IMR-90 (cell line): ENCODE measurements at regions not wholly inside any gene's neighbourhood (a gene's known extent, or its start where the extent isn't known, plus 50 kb on each side); places are given as distances from the start of the nearest gene placed in this dataset.
A peak's percentile ranks its signal among the peaks of the same experiment; 100 is the strongest.

ENCODE experiments used
- ATAC-seq: fragments of 200-7000 bp; cut with Tn5 transposase; 2 replicates; pipeline ENCODE4 v1.9.1; 2020; ENCODE audit warnings: low read depth, mild to moderate bottlenecking, moderate library complexity
- BruUV-seq: library from RNA; stranded (reverse); fragments of 400-500 nt; replicated peaks from 2 replicates; lab custom pipeline; 2021; lab: Mats Ljungman, UMichigan
- CTCF ChIA-PET: fragments of 300-600 bp; formaldehyde crosslinking; extraction: SDS; loops from one replicate; lab custom pipeline; 2021; ENCODE audit warnings: antibody characterized with exemption; lab: Yijun Ruan, JAX
- POLR2A ChIA-PET: fragments of 300-600 bp; sonication (Branson Sonifier 250); formaldehyde crosslinking; loops from one replicate; lab custom pipeline; 2022; ENCODE audit warnings: antibody characterized with exemption; ENCODE audit not compliant: unreplicated experiment; lab: Charles Lee
- DNase-seq: peaks from one replicate; pipeline ENCODE4 v3.0.0; 2013
- H2AFZ ChIP-seq: replicated peaks from 2 replicates; pipeline ENCODE3; 2013; ENCODE audit warnings: low read length, mild to moderate bottlenecking; ENCODE audit not compliant: poor library complexity
- H2AK5ac ChIP-seq: 2 replicates; pipeline ENCODE4 v1.6.1; 2013; ENCODE audit warnings: low read depth, low read length, inconsistent platforms
- H2AK9ac ChIP-seq: replicated peaks from 2 replicates; pipeline ENCODE3; 2013; ENCODE audit warnings: mild to moderate bottlenecking, low read depth, low read length, moderate library complexity; ENCODE audit not compliant: poor library complexity
- H2BK120ac ChIP-seq: 2 replicates; pipeline ENCODE4 v1.6.1; 2013; ENCODE audit warnings: low read depth, low read length, inconsistent platforms
- H2BK15ac ChIP-seq: 3 replicates; pipeline ENCODE4 v1.6.1; 2013; ENCODE audit warnings: low read depth, low read length, inconsistent platforms
- H2BK20ac ChIP-seq: 2 replicates; pipeline ENCODE4 v1.6.1; 2013; ENCODE audit warnings: low read depth, mild to moderate bottlenecking, inconsistent platforms, low read length, moderate library complexity
- H2BK5ac ChIP-seq: 2 replicates; pipeline ENCODE4 v1.6.1; 2013; ENCODE audit warnings: mild to moderate bottlenecking, low read depth, low read length, inconsistent platforms; ENCODE audit not compliant: poor library complexity, severe bottlenecking
- H3K14ac ChIP-seq: replicated peaks from 2 replicates; pipeline ENCODE4 v1.6.1; 2013; ENCODE audit warnings: low read depth, low read length, inconsistent platforms
- H3K18ac ChIP-seq: 2 replicates; pipeline ENCODE4 v1.6.1; 2013; ENCODE audit warnings: low read depth, low read length, control low read depth
- H3K23ac ChIP-seq: 2 replicates; pipeline ENCODE4 v1.6.1; 2013; ENCODE audit warnings: low read depth, low read length, inconsistent platforms
- H3K27ac ChIP-seq: 2 replicates; pipeline ENCODE4 v1.5.1; 2013; ENCODE audit warnings: mild to moderate bottlenecking, control low read depth, low read length; ENCODE audit not compliant: insufficient read depth
- H3K27me3 ChIP-seq: 2 replicates; pipeline ENCODE4 v1.6.1; 2013; ENCODE audit warnings: low read length; ENCODE audit not compliant: control insufficient read depth, insufficient read depth
- H3K36me3 ChIP-seq: 2 replicates; pipeline ENCODE4 v1.6.1; 2013; ENCODE audit warnings: low read length, mixed read lengths; ENCODE audit not compliant: control insufficient read depth, insufficient read depth
- H3K4ac ChIP-seq: 2 replicates; pipeline ENCODE4 v1.6.1; 2013; ENCODE audit warnings: low read depth, low read length, inconsistent platforms
- H3K4me1 ChIP-seq: 2 replicates; pipeline ENCODE4 v1.6.1; 2013; ENCODE audit warnings: low read length, mixed read lengths; ENCODE audit not compliant: control insufficient read depth, insufficient read depth
- H3K4me2 ChIP-seq: 2 replicates; pipeline ENCODE4 v1.6.1; 2013; ENCODE audit warnings: low read depth, mild to moderate bottlenecking, control low read depth, low read length, moderate library complexity
- H3K4me3 ChIP-seq: 2 replicates; pipeline ENCODE4 v1.5.1; 2013; ENCODE audit warnings: low read depth, mild to moderate bottlenecking, control low read depth, low read length, moderate library complexity; ENCODE audit not compliant: insufficient read depth
- H3K56ac ChIP-seq: 2 replicates; pipeline ENCODE4 v1.6.1; 2013; ENCODE audit warnings: low read length, inconsistent platforms; ENCODE audit not compliant: insufficient read depth; ENCODE audit errors: extremely low read depth
- H3K79me1 ChIP-seq, 2 experiments: 2 replicates each; pipeline ENCODE4 v1.6.1; 2013; ENCODE audit warnings: low read length in 2 of 2, inconsistent platforms in 1 of 2, low read depth in 1 of 2
- H3K9ac ChIP-seq: 2 replicates; pipeline ENCODE4 v1.6.1; 2013; ENCODE audit warnings: low read depth, low read length, control low read depth
- H3K9me1 ChIP-seq: 2 replicates; pipeline ENCODE4 v1.6.1; 2013; ENCODE audit warnings: low read length, inconsistent platforms; ENCODE audit not compliant: insufficient read depth
- H3K9me3 ChIP-seq: 2 replicates; pipeline ENCODE4 v1.6.1; 2013; ENCODE audit warnings: low read length; ENCODE audit not compliant: control insufficient read depth, insufficient read depth
- H4K20me1 ChIP-seq: 2 replicates; pipeline ENCODE4 v1.6.1; 2013; ENCODE audit warnings: low read length, inconsistent platforms; ENCODE audit not compliant: insufficient read depth
- H4K5ac ChIP-seq: 2 replicates; pipeline ENCODE4 v1.6.1; 2013; ENCODE audit warnings: mild to moderate bottlenecking, low read depth, low read length, control low read depth
- H4K8ac ChIP-seq, 2 experiments: 2 replicates each; pipeline ENCODE4 v1.6.1; 2013; ENCODE audit warnings: low read depth in 2 of 2, low read length in 2 of 2, control low read depth in 1 of 2, inconsistent platforms in 1 of 2
- H4K91ac ChIP-seq: 2 replicates; pipeline ENCODE4 v1.6.1; 2013; ENCODE audit warnings: low read depth, low read length, inconsistent platforms; ENCODE audit not compliant: insufficient read depth
- BHLHE40 ChIP-seq: fragments of 150-350 bp; IDR thresholded peaks from 2 replicates; pipeline ENCODE4 v1.6.1; 2016; ENCODE audit warnings: mild to moderate bottlenecking, low read depth, low read length
- CEBPB ChIP-seq: IDR thresholded peaks from 2 replicates; pipeline ENCODE4 v1.6.1; 2012; ENCODE audit warnings: low read depth, low read length, improper control_type of control experiment
- CHD1 ChIP-seq: IDR thresholded peaks from 2 replicates; pipeline ENCODE4 v1.6.1; 2012; ENCODE audit warnings: low read depth, low read length, improper control_type of control experiment
- CTCF ChIP-seq: conservative IDR thresholded peaks from 2 replicates; pipeline ENCODE4 v1.5.1; 2012; ENCODE audit warnings: mild to moderate bottlenecking, low read depth, low read length, improper control_type of control experiment
- FOS ChIP-seq: fragments of 150-350 bp; IDR thresholded peaks from 2 replicates; pipeline ENCODE4 v1.6.1; 2016; ENCODE audit warnings: low read depth, low read length
- MAFK ChIP-seq: IDR thresholded peaks from 2 replicates; pipeline ENCODE4 v1.6.1; 2012; ENCODE audit warnings: low read depth, low read length, improper control_type of control experiment
- MAZ ChIP-seq: IDR thresholded peaks from 2 replicates; pipeline ENCODE4 v1.6.1; 2012; ENCODE audit warnings: low read depth, mild to moderate bottlenecking, low read length, improper control_type of control experiment, moderate library complexity, borderline replicate concordance
- MXI1 ChIP-seq: IDR thresholded peaks from 2 replicates; pipeline ENCODE4 v1.6.1; 2012; ENCODE audit warnings: low read depth, mild to moderate bottlenecking, low read length, moderate library complexity, borderline replicate concordance
- NFE2L2 ChIP-seq: fragments of 150-350 bp; IDR thresholded peaks from 2 replicates; pipeline ENCODE4 v1.6.1; 2016; ENCODE audit warnings: low read depth, mild to moderate bottlenecking, low read length
- POLR2A ChIP-seq: IDR thresholded peaks from 2 replicates; pipeline ENCODE4 v1.6.1; 2012; ENCODE audit warnings: mild to moderate bottlenecking, low read depth, low read length
- RAD21 ChIP-seq: IDR thresholded peaks from 2 replicates; pipeline ENCODE4 v1.6.1; 2012; ENCODE audit warnings: low read length, improper control_type of control experiment
- RCOR1 ChIP-seq: IDR thresholded peaks from 2 replicates; pipeline ENCODE4 v1.6.1; 2012; ENCODE audit warnings: mild to moderate bottlenecking, low read length, improper control_type of control experiment; ENCODE audit not compliant: insufficient replicate concordance
- RFX5 ChIP-seq: IDR thresholded peaks from 2 replicates; pipeline ENCODE4 v1.8.0; 2012; ENCODE audit warnings: low read depth, mild to moderate bottlenecking, low read length, moderate library complexity
- SMC3 ChIP-seq: fragments of 150-350 bp; IDR thresholded peaks from 2 replicates; pipeline ENCODE4 v1.6.1; 2016; ENCODE audit warnings: low read depth, mild to moderate bottlenecking, antibody characterized with exemption, low read length, moderate library complexity
- dilution Hi-C: fragments of 300-500 bp; cut with HindIII; formaldehyde crosslinking; loops from one replicate; pipeline ENCODE4 v1.14.3; 2018; ENCODE audit warnings: low sequenced_read_pairs; ENCODE audit not compliant: unreplicated experiment
- in situ Hi-C: fragments of 300-500 bp; cut with MboI; formaldehyde crosslinking; loops from 3 replicates; pipeline ENCODE4 v1.14.3; 2019; ENCODE audit warnings: low sequenced_read_pairs, inconsistent platforms, mixed read lengths
- intact Hi-C: fragments of 100-400 bp; cut with micrococcal nuclease; formaldehyde crosslinking; loops from 2 replicates; pipeline ENCODE4 v1.10.0; 2022
- TF ChIP-seq, protein P1 (sequence below): fragments of 150-350 bp; IDR thresholded peaks from 2 replicates; pipeline ENCODE4 v1.6.1; 2016; ENCODE audit warnings: low read depth, mild to moderate bottlenecking, low read length, moderate library complexity, borderline replicate concordance
- TF ChIP-seq, protein P2 (sequence below): fragments of 150-350 bp; IDR thresholded peaks from 2 replicates; pipeline ENCODE4 v1.6.1; 2017; ENCODE audit warnings: mild to moderate bottlenecking, antibody characterized with exemption, low read length, low read depth

DNA sequence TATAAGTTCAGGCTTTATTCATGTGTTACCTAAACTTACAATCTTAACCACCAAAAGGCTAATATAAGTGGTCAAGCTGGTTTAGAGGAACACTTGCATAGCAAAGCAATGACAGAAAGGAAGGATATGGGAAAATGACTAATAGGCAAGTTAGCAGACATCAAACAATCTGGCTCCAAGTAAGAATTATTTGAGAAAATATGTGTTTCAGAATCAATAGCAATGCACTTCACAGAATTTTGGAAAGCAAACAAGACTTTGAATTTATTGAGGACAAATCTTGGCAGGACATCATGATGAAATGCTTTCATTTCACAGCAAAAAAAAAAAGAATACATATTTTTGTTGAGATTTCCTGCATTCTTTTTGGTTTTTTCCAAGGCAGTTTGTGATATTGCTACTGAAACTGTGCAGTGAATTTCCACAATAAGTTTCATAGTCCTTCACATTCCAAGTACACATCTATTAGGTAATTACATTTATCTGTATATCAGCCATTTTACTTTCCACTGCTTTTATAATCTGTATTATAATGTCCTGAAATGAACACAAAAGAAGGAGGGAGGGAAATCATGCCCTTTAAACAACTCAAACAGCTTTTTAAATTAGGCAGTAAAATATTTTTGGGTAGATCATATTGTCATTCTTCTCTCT is 417.9 kb downstream of the NR2F1-AS1 start:
- no peak overlapping the region for H4K5ac ChIP-seq
- H2AK9ac ChIP-seq: no peak overlapping the region
- H3K4me2 ChIP-seq: peak overlapping the region; percentile 23; the same call in 1 of the 2 replicates
- no peaks in the 10 kb centered on the region for H3K79me1 ChIP-seq
- no peak overlapping the region; the same call in 1 of the 2 replicates for H3K9ac ChIP-seq
- H4K8ac ChIP-seq: no peak overlapping the region
- H2AK5ac ChIP-seq: no peak overlapping the region
- H3K27ac ChIP-seq: no peak overlapping the region
- H3K18ac ChIP-seq: no peak overlapping the region
- H3K56ac ChIP-seq: peak overlapping the region; percentile 18; the same call in 1 of the 2 replicates
- no peak overlapping the region for H2BK20ac ChIP-seq
- H3K23ac ChIP-seq: no peak overlapping the region
- no peak overlapping the region for H3K4me3 ChIP-seq
- TF ChIP-seq BHLHE40 (no peak), NFE2L2 (no peak), MAZ (no peak), MAFK (no peak), CEBPB (no peak), SMC3 (no peak), CTCF (no peak), CHD1 (no peak), RCOR1 (no peak), RAD21 (no peak), RFX5 (no peak), MXI1 (no peak), FOS (no peak), POLR2A (no peak)
- TF ChIP-seq, protein P1, sequence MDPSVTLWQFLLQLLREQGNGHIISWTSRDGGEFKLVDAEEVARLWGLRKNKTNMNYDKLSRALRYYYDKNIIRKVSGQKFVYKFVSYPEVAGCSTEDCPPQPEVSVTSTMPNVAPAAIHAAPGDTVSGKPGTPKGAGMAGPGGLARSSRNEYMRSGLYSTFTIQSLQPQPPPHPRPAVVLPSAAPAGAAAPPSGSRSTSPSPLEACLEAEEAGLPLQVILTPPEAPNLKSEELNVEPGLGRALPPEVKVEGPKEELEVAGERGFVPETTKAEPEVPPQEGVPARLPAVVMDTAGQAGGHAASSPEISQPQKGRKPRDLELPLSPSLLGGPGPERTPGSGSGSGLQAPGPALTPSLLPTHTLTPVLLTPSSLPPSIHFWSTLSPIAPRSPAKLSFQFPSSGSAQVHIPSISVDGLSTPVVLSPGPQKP: no peak
- TF ChIP-seq, protein P2, sequence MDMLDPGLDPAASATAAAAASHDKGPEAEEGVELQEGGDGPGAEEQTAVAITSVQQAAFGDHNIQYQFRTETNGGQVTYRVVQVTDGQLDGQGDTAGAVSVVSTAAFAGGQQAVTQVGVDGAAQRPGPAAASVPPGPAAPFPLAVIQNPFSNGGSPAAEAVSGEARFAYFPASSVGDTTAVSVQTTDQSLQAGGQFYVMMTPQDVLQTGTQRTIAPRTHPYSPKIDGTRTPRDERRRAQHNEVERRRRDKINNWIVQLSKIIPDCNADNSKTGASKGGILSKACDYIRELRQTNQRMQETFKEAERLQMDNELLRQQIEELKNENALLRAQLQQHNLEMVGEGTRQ: no peak
- dilution Hi-C loops (no loop called here), in situ Hi-C loops (no loop called here), intact Hi-C loops (no loop called here)
- no peaks in the 10 kb centered on the region for H3K36me3 ChIP-seq
- no peak overlapping the region for H2BK120ac ChIP-seq
- H3K9me1 ChIP-seq: peaks cover 7% of the 10 kb centered on the region
- no TSS peak for BruUV-seq
- ChIA-PET POLR2A (no interaction called here), CTCF (no interaction called here)
- peak overlapping the region; percentile 33; the same call in 1 of the 2 replicates for H3K4ac ChIP-seq
- H3K27me3 ChIP-seq: no peaks in the 10 kb centered on the region
- H2BK15ac ChIP-seq: no peak overlapping the region
- DNase-seq (peak; percentile 88), ATAC-seq (peak; percentile 84)
- no peak overlapping the region for H3K14ac ChIP-seq
- no peak overlapping the region for H2AFZ ChIP-seq
- no peak overlapping the region for H4K91ac ChIP-seq
- H3K4me1 ChIP-seq: peaks cover 11% of the 10 kb centered on the region
- no peaks in the 10 kb centered on the region for H3K9me3 ChIP-seq
- H2BK5ac ChIP-seq: peak overlapping the region; percentile 85
- no peaks in the 10 kb centered on the region for H4K20me1 ChIP-seq
